ENCODE measurements at regions not wholly inside any gene's neighbourhood (a gene's known extent, or its start where the extent isn't known, plus 50 kb on each side); places are given as distances from the start of the nearest gene placed in this dataset.

DNA sequence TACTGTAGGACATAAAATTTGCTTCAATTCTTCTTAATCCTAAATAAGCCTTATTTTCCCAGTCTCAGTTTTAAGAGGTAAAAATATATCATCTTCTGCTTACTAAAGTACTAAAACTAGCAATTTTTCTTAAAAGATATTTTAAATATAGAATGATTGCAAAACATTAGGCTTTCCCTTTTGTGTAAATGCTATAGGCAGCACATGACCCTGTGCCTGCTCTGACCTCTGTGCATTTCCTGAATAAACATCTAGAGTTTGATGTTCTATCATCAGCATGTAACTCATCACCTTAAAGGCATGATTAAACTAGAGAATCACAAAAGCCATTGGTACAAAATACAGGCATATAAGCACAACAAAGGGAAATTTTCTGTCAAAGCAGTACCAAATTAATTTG, 422.7 kb downstream of the TFAP2B start:
- Histone ChIP-seq H3K4me2 (ENCODE audit: extremely low read depth, insufficient read depth, low read length) (no peak overlapping the region), H3K79me2 (ENCODE audit: control insufficient read depth, insufficient read depth, low read length) (no peaks in the 10 kb centered on the region), H4K20me1 (ENCODE audit: control insufficient read depth, extremely low read depth, insufficient read depth, low read length) (no peaks in the 10 kb centered on the region), H3K9ac (ENCODE audit: insufficient read depth, low read length) (no peak overlapping the region), H3K4me3 (replicated peaks in 1 of 4; ENCODE audit: control extremely low read depth in 1 of 4, insufficient read depth in 1 of 4, low read depth in 3 of 4, low read length in 4 of 4) (no peak overlapping the region), H3K27ac (ENCODE audit: insufficient read depth, low read length) (no peak overlapping the region), H3K4me1 (ENCODE audit: control insufficient read depth, extremely low read depth, insufficient read depth, low read length) (no peaks in the 10 kb centered on the region), H3K36me3 (ENCODE audit: control insufficient read depth, insufficient read depth, low read length) (no peaks in the 10 kb centered on the region), H3K27me3 (ENCODE audit: control insufficient read depth, insufficient read depth, low read length) (no peaks in the 10 kb centered on the region), H3K9me3 (ENCODE audit: control insufficient read depth, insufficient read depth, low read depth, low read length) (no peaks in the 10 kb centered on the region), H2AFZ (ENCODE audit: low read length) (no peak overlapping the region)
- no peak for DNase-seq (ENCODE audit: low read depth in 2 of 2)
- TF ChIP-seq, protein P1, sequence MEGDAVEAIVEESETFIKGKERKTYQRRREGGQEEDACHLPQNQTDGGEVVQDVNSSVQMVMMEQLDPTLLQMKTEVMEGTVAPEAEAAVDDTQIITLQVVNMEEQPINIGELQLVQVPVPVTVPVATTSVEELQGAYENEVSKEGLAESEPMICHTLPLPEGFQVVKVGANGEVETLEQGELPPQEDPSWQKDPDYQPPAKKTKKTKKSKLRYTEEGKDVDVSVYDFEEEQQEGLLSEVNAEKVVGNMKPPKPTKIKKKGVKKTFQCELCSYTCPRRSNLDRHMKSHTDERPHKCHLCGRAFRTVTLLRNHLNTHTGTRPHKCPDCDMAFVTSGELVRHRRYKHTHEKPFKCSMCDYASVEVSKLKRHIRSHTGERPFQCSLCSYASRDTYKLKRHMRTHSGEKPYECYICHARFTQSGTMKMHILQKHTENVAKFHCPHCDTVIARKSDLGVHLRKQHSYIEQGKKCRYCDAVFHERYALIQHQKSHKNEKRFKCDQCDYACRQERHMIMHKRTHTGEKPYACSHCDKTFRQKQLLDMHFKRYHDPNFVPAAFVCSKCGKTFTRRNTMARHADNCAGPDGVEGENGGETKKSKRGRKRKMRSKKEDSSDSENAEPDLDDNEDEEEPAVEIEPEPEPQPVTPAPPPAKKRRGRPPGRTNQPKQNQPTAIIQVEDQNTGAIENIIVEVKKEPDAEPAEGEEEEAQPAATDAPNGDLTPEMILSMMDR (conservative IDR thresholded peaks at IDR 0.05 in 1 of 2, IDR thresholded peaks at IDR 0.05 in 1 of 2; ENCODE audit: low read depth in 1 of 2, low read length in 2 of 2): no peak
- no peak for TF ChIP-seq EZH2 (IDR thresholded peaks at IDR 0.05; ENCODE audit: low read length, missing control alignments)

DNA sequence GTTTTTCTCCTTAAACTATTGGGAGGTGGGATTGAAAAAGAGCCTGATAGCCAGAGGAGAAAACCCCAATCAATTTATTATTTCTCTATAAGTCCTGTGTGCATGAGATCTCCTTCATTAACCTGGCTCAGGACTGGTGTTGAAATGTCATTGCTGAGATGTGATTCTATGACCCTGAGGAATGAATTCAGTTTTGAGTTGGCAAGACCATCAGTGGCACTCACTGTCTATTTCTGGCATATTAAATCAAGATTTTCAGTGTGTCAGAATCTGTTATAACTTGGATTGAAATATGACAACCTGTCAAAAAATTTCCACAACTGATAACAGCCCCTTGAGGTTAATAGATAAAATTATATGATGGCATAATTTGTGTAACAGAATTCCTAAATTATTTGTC, 431.1 kb downstream of the TFAP2B start:
- no peak overlapping the region for H3K4me2 ChIP-seq (ENCODE audit: extremely low read depth, insufficient read depth, low read length)
- H4K20me1 ChIP-seq (ENCODE audit: control insufficient read depth, extremely low read depth, insufficient read depth, low read length): no peaks in the 10 kb centered on the region
- no peaks in the 10 kb centered on the region for H3K9me3 ChIP-seq (ENCODE audit: control insufficient read depth, insufficient read depth, low read depth, low read length)
- H3K4me3 ChIP-seq (replicated peaks in 1 of 4; ENCODE audit: control extremely low read depth in 1 of 4, insufficient read depth in 1 of 4, low read depth in 3 of 4, low read length in 4 of 4): no peak overlapping the region
- no peak for DNase-seq (ENCODE audit: low read depth in 2 of 2)
- H3K27me3 ChIP-seq (ENCODE audit: control insufficient read depth, insufficient read depth, low read length): no peaks in the 10 kb centered on the region
- H2AFZ ChIP-seq (ENCODE audit: low read length): no peak overlapping the region
- no peaks in the 10 kb centered on the region for H3K79me2 ChIP-seq (ENCODE audit: control insufficient read depth, insufficient read depth, low read length)
- no peaks in the 10 kb centered on the region for H3K4me1 ChIP-seq (ENCODE audit: control insufficient read depth, extremely low read depth, insufficient read depth, low read length)
- H3K27ac ChIP-seq (ENCODE audit: insufficient read depth, low read length): no peak overlapping the region
- H3K9ac ChIP-seq (ENCODE audit: insufficient read depth, low read length): no peak overlapping the region
- TF ChIP-seq EZH2 (IDR thresholded peaks at IDR 0.05; ENCODE audit: low read length, missing control alignments): no peak
- TF ChIP-seq, protein P1 (conservative IDR thresholded peaks at IDR 0.05 in 1 of 2, IDR thresholded peaks at IDR 0.05 in 1 of 2; ENCODE audit: low read depth in 1 of 2, low read length in 2 of 2): no peak
- no peaks in the 10 kb centered on the region for H3K36me3 ChIP-seq (ENCODE audit: control insufficient read depth, insufficient read depth, low read length)

DNA sequence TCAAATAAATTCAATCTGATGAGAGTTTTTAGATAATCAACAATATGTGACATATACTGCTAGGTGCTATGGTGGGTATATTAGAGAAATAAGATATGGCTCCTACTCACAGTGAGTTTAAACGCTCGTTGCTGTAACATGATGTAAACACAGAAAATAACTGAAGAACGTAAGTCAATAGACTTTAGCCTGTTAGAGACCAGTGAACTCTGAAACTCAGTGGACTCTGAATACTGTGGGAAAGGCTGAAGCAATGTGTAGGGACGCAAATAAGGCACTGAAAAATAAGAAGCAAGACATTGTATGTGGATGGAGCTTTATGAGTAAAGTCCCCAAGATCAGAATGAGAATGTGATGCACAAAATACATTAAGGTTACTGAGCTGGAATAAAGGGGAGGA, 431.6 kb downstream of the TFAP2B start:
- Histone ChIP-seq H3K27me3 (ENCODE audit: control insufficient read depth, insufficient read depth, low read length) (no peaks in the 10 kb centered on the region), H4K20me1 (ENCODE audit: control insufficient read depth, extremely low read depth, insufficient read depth, low read length) (no peaks in the 10 kb centered on the region), H3K27ac (ENCODE audit: insufficient read depth, low read length) (no peak overlapping the region), H3K9ac (ENCODE audit: insufficient read depth, low read length) (no peak overlapping the region), H2AFZ (ENCODE audit: low read length) (no peak overlapping the region), H3K4me3 (replicated peaks in 1 of 4; ENCODE audit: control extremely low read depth in 1 of 4, insufficient read depth in 1 of 4, low read depth in 3 of 4, low read length in 4 of 4) (no peak overlapping the region), H3K79me2 (ENCODE audit: control insufficient read depth, insufficient read depth, low read length) (no peaks in the 10 kb centered on the region), H3K4me1 (ENCODE audit: control insufficient read depth, extremely low read depth, insufficient read depth, low read length) (no peaks in the 10 kb centered on the region), H3K9me3 (ENCODE audit: control insufficient read depth, insufficient read depth, low read depth, low read length) (no peaks in the 10 kb centered on the region), H3K4me2 (ENCODE audit: extremely low read depth, insufficient read depth, low read length) (no peak overlapping the region), H3K36me3 (ENCODE audit: control insufficient read depth, insufficient read depth, low read length) (no peaks in the 10 kb centered on the region)
- no peak for DNase-seq (ENCODE audit: low read depth in 2 of 2)
- TF ChIP-seq EZH2 (IDR thresholded peaks at IDR 0.05; ENCODE audit: low read length, missing control alignments): no peak
- TF ChIP-seq, protein P1 (conservative IDR thresholded peaks at IDR 0.05 in 1 of 2, IDR thresholded peaks at IDR 0.05 in 1 of 2; ENCODE audit: low read depth in 1 of 2, low read length in 2 of 2): no peak
